GM12873 (cell line): ENCODE measurements at regions not wholly inside any gene's neighbourhood (a gene's known extent, or its start where the extent isn't known, plus 50 kb on each side); places are given as distances from the start of the nearest gene placed in this dataset.

Experiments used
- TF ChIP-seq, protein P1 (sequence below): IDR thresholded peaks from 2 replicates; pipeline ENCODE4 v1.5.1; 2012; ENCODE audit warnings: low read depth, mild to moderate bottlenecking, moderate library complexity, low read length, control low read depth; ENCODE audit not compliant: insufficient read depth; ENCODE audit errors: missing control alignments

DNA sequence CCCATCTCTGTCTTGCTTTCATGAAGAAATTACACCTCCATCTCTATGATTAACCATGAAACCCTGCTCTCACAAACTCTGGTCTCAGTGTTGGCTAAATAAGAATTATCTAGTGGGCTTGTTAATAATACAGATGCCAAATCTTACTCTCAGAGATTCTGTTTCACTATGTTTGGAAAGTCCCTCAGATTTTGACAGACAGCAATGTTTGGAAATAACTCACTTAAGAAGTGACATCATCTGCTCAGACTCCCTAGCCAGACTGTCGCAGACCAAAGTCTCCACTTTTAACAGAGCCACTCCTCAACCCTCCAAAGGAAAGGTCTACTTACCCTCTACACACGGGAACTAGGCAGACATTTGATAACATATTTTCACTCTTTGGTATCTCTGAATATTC lies 328.5 kb upstream of the FGF16 start:
- TF ChIP-seq, protein P1, sequence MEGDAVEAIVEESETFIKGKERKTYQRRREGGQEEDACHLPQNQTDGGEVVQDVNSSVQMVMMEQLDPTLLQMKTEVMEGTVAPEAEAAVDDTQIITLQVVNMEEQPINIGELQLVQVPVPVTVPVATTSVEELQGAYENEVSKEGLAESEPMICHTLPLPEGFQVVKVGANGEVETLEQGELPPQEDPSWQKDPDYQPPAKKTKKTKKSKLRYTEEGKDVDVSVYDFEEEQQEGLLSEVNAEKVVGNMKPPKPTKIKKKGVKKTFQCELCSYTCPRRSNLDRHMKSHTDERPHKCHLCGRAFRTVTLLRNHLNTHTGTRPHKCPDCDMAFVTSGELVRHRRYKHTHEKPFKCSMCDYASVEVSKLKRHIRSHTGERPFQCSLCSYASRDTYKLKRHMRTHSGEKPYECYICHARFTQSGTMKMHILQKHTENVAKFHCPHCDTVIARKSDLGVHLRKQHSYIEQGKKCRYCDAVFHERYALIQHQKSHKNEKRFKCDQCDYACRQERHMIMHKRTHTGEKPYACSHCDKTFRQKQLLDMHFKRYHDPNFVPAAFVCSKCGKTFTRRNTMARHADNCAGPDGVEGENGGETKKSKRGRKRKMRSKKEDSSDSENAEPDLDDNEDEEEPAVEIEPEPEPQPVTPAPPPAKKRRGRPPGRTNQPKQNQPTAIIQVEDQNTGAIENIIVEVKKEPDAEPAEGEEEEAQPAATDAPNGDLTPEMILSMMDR = no peak

DNA sequence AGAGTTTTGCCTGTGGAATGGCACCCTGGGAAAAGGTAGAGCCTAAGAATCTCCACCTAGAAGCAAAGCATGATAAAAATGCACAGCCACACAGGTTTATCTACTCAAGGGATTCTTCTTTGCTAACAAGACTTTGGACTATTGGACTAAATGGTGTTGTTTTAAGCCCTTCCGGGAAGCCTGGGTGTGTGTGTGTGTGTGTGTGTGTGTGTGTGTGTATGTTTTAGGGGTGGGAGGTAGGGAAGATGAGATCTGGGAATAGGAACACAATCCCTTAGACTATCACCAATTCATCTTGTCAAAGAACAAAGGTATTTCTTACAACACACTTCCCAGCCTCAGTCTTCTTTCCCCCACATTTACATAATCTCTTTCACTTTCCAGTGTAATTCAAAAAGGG lies 327.5 kb upstream of the FGF16 start:
- TF ChIP-seq, protein P1 = no peak

DNA sequence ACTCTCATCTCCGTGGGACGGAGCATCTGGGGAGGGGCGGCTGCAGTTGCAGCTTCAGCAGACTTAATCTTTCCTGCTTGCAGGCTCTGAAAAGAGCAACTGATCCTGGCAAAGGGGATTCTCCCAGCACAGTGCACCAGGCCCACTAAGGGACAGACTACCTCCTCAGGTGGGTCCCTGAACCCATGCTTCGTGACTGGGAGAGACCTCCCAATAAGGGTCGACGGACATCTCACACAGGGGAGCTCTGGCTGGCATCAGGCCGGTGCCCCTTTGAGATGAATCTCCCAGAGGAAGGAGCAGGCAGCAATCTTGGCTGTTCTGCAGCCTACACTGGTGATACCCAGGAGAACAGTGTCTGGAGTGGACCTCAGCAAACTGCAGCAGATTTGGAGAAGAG lies 303.3 kb upstream of the FGF16 start:
- TF ChIP-seq, protein P1 = no peak

DNA sequence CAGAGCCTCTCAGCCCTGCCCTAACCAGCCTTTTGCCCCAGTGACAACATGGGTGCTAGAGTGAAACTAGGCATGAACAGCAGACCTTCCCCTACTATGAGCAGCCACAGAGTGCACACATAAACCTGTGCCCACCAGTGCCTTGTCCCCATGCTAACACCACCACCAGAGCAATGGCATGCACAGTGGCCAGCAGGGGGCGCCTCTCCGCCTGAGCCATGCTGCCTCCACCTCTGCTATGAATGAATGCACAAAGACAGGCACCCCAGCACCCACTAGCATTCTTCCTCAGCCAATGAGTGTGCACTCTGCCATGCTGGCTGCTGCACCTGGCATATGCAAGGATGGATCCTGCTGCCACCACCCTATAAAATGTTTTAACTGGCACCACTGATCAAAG lies 286.9 kb upstream of the FGF16 start:
- TF ChIP-seq, protein P1 = peak; percentile 77

DNA sequence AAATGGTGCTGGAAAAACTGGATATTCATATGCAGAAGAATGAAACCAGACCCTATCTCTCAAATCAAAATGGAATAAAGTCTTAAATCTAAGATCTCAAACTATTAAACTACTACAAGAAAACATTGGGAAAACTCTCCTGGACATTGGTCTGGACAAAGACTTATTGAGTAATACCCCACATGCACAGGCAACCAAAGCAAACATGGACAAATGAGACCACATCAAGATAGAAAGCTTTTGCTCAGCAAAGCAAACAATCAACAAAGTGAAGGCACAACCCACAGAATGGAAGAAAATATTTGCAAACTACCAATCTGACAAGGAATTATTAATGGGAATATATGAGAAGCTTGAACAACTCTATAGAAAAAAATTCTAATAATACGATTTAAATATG lies 284.4 kb upstream of the FGF16 start:
- TF ChIP-seq, protein P1 = no peak

DNA sequence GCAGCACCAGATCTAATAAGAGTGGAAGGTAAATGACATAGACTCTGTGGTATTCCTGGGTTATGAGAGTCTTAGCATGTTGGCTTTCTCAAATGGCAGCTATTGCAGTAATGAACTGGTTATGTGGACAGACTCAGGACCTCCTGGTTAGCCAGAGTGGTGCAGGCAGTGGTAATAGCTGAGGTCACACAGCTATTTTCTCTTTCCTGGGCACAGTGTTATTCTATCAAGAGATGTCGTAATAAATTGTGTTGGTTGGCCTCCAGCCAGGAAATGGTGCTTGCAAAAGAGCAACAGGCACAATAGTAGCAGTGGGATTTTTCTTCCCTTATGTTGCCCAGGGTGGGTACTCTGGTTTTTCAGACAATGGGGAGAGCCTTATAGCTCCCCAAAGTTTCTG lies 279.2 kb upstream of the FGF16 start:
- TF ChIP-seq, protein P1 = no peak

DNA sequence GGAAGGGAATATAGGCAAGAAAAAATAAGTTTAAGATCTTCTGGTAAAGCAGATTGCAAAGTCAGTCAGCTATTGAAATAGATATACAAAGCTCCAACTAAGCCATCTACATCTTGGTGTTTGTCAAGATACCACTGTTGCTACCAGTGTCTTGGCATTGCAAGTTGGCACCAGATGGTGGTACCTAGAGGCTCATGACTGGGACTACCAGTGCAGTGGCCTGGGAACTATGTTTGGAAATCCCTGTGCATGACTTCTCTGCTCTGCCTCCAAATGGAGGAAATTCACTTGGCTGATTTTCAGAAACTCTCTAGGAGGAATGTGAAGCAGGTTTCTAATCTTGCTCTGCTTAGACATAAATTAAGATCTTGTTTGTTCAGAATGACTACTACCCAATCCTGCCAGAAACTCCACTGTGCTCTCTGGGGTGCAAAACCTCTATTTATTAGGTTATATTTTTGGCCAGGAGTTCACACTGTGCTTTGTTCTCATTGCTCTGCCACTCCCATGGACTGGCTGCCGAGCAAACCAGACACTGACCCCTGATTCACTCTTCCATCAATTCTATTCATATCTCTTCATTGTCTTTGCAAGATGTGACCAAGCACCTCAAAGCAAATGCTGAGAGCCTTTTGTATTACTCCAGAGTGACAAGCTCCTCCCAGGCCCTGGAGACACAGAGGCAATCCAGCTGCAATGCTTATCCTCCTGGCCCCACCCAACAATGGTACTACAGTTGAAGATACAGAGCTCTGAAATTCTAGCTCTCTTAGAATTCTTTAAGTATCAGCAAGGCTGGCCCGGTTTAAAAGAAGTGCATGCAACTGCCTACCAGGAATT lies 272.3 kb upstream of the FGF16 start:
- TF ChIP-seq, protein P1 = no peak
